ENCODE measurements at regions not wholly inside any gene's neighbourhood (a gene's known extent, or its start where the extent isn't known, plus 50 kb on each side); places are given as distances from the start of the nearest gene placed in this dataset.

DNA sequence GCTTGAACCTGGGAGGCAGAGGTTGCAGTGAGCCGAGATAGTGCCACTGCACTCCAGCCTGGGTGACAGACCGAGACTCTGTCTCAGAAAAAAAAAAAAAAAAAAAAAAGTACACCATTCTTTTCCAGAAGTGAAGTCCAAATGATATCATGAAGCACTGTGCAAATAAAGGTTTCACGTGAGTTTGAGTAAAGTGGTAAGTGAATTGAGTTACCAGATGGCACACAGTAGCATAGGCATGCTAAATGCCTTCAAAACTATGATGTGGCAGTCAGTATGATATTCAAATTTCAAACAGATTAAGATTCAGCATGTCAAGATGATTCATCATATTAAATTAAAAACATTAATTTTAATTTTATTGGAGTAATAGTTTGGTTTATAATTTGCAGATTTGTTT, 195.2 kb downstream of the TAF11L14 start:
- TF ChIP-seq, protein P1, sequence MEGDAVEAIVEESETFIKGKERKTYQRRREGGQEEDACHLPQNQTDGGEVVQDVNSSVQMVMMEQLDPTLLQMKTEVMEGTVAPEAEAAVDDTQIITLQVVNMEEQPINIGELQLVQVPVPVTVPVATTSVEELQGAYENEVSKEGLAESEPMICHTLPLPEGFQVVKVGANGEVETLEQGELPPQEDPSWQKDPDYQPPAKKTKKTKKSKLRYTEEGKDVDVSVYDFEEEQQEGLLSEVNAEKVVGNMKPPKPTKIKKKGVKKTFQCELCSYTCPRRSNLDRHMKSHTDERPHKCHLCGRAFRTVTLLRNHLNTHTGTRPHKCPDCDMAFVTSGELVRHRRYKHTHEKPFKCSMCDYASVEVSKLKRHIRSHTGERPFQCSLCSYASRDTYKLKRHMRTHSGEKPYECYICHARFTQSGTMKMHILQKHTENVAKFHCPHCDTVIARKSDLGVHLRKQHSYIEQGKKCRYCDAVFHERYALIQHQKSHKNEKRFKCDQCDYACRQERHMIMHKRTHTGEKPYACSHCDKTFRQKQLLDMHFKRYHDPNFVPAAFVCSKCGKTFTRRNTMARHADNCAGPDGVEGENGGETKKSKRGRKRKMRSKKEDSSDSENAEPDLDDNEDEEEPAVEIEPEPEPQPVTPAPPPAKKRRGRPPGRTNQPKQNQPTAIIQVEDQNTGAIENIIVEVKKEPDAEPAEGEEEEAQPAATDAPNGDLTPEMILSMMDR (optimal IDR thresholded peaks at IDR 0.05 in 1 of 3, IDR thresholded peaks at IDR 0.05 in 1 of 3, conservative IDR thresholded peaks at IDR 0.05 in 1 of 3; ENCODE audit: extremely low read depth in 1 of 3, insufficient read depth in 2 of 3, low read length in 3 of 3): no peak
- no peak for TF ChIP-seq EZH2 (IDR thresholded peaks at IDR 0.05; ENCODE audit: low read length)
